Right lobe of liver (tissue), 6 donors: ENCODE measurements at regions not wholly inside any gene's neighbourhood (a gene's known extent, or its start where the extent isn't known, plus 50 kb on each side); places are given as distances from the start of the nearest gene placed in this dataset.

Experiments
- ATAC-seq, 4 donors: fragments of 200-7000 bp; cut with Tn5 transposase; one replicate each; pipeline ENCODE4 v1.9.1; 2020; ENCODE audit warnings: mild to moderate bottlenecking in 4 of 4, moderate library complexity in 4 of 4
- DNase-seq, 3 donors: peaks; one replicate each; pipeline ENCODE4 v3.0.0-alpha.2; 2020
- H3K27ac ChIP-seq, 3 donors: fragments of 200-600 bp; one replicate each; pipeline ENCODE4 v1.8.0; 2022
- H3K27me3 ChIP-seq, 2 donors: fragments of 200-600 bp; one replicate each; pipeline ENCODE4 v1.8.0; 2022
- H3K36me3 ChIP-seq, 4 donors: fragments of 200-600 bp; sonication (generic) in 1 of 4; one replicate each; pipeline versions ENCODE4 v1.5.1 to v1.8.0; 2017 to 2022; ENCODE audit warnings: control low read depth in 1 of 4
- H3K4me1 ChIP-seq, 4 donors: fragments of 200-600 bp; sonication (generic) in 1 of 4; one replicate each; pipeline versions ENCODE4 v1.5.1 to v1.8.0; 2017 to 2022; ENCODE audit warnings: control low read depth in 1 of 4
- H3K4me3 ChIP-seq, 3 donors: fragments of 200-600 bp; one replicate each; pipeline ENCODE4 v1.8.0; 2022
- H3K9me3 ChIP-seq, 4 donors: fragments of 200-600 bp; sonication (generic) in 1 of 4; one replicate each; pipeline versions ENCODE4 v1.5.1 to v1.8.0; 2017 to 2022; ENCODE audit warnings: control low read depth in 1 of 4
- POLR2A ChIP-seq: fragments of 450-650 bp; IDR thresholded peaks from one replicate; pipeline ENCODE4 v1.6.1; 2017; ENCODE audit warnings: antibody characterized with exemption, mild to moderate bottlenecking
- WGBS: methylation state at CpG from one replicate; pipeline ENCODE4 v1.1.6; 2018; ENCODE audit warnings: low coverage, low lambda C conversion rate; ENCODE audit not compliant: insufficient coverage; ENCODE audit errors: missing lambda C conversion rate; 5-methylcytosine and 5-hydroxymethylcytosine counted together
- intact Hi-C, 2 donors: fragments of 100-400 bp; cut with DNase I; formaldehyde crosslinking; loops; one replicate each; pipeline versions ENCODE4 v1.11.2 to v1.14.1; 2022
- TF ChIP-seq, protein P1 (sequence below), 4 donors: fragments of 200-600 bp in 3 of 4; fragments of 450-650 bp in 1 of 4; IDR thresholded peaks; one replicate each; pipeline versions ENCODE4 v1.5.1 to v1.8.0; 2016 to 2022; ENCODE audit warnings: antibody characterized with exemption in 4 of 4, mild to moderate bottlenecking in 2 of 4
- donor health status: DM: no; HTN: yes; CAD: no.
- donor health status: DM: no; HTN: no; CAD: no.
- donor health status: DM: no; HTN: no; CAD: no.
- donor health status: DM: no; HTN: yes; CAD: no.
- donor health status: DM: no; HTN: yes; CAD: no.

DNA sequence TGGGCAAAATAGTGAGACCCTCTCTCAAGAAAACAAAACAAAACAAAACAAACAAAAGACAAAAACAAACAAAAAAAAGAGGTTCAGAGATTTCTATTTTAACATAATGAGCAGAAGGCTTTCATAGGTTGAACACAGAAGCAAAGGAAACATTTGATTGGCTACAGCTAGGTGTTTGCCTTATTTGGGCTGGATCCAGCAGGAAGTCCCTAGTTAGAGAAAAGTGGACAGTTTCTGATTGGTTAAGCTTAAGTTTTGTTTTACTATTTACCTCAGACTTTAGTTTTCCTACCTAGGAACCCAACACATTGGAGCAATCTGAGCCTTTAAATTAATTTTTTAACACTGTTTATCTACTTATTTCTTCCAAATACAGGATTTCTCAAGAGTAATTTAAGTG, 566.5 kb upstream of the PCDH15 start:
- TF ChIP-seq, protein P1, sequence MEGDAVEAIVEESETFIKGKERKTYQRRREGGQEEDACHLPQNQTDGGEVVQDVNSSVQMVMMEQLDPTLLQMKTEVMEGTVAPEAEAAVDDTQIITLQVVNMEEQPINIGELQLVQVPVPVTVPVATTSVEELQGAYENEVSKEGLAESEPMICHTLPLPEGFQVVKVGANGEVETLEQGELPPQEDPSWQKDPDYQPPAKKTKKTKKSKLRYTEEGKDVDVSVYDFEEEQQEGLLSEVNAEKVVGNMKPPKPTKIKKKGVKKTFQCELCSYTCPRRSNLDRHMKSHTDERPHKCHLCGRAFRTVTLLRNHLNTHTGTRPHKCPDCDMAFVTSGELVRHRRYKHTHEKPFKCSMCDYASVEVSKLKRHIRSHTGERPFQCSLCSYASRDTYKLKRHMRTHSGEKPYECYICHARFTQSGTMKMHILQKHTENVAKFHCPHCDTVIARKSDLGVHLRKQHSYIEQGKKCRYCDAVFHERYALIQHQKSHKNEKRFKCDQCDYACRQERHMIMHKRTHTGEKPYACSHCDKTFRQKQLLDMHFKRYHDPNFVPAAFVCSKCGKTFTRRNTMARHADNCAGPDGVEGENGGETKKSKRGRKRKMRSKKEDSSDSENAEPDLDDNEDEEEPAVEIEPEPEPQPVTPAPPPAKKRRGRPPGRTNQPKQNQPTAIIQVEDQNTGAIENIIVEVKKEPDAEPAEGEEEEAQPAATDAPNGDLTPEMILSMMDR (IDR thresholded peaks at IDR 0.05), result no peak
- no peak for TF ChIP-seq POLR2A
- no peak overlapping the region for H3K4me3 ChIP-seq
- H3K36me3 ChIP-seq, result no peaks in the 10 kb centered on the region
- intact Hi-C loops, result no loop called here
- no peak overlapping the region for H3K27ac ChIP-seq
- no peak for DNase-seq
- no peak for ATAC-seq
- no peaks in the 10 kb centered on the region for H3K4me1 ChIP-seq
- no peaks in the 10 kb centered on the region for H3K9me3 ChIP-seq
- H3K27me3 ChIP-seq, result no peaks in the 10 kb centered on the region

DNA sequence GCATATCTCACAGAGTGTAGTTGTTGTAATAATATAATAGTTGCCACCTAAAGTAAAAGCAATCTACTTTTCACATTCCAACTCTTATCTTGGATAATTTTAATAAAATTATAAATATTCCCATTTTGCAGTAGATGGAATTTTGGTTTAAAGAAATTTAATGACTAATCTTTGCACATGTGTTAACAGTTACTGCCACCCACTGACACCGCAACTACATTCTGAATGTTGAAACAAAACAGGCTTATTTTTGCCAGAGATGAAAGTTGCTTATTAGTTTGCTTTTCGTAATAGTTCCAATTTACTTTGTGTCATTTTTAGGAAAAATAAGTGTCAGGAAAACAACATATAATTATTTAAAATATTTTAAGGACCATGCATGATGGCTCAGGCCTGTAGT, 557.5 kb upstream of the PCDH15 start:
- H3K36me3 ChIP-seq, result no peaks in the 10 kb centered on the region
- no peaks in the 10 kb centered on the region for H3K27me3 ChIP-seq
- no peak for TF ChIP-seq POLR2A
- TF ChIP-seq, protein P1 (IDR thresholded peaks at IDR 0.05), result no peak
- no peak overlapping the region for H3K27ac ChIP-seq
- H3K9me3 ChIP-seq, result no peaks in the 10 kb centered on the region
- no peak for DNase-seq
- ATAC-seq, result no peak
- H3K4me1 ChIP-seq, result no peaks in the 10 kb centered on the region
- intact Hi-C loops, result no loop called here
- H3K4me3 ChIP-seq, result no peak overlapping the region
- 68% methylated on average over 2 of the region's 2 CpGs for whole genome bisulfite sequencing

DNA sequence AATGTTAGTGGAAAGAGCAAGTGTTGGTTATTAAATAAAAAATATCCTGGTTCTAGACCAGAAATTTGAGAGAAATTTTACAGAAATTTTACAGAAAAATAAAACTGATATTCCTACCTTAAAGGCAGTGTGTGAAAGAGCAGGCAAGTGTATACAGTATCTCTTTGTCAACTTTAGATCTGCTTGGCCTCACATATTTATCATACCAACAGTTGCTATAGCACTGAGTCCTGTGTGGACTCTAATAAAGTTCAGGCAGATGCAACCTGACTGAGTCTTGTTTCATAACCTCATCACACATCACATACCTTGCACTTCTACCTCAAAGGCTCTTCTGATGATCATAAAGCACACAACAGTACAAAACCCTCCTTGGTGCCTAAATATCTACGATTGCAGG, 552.4 kb upstream of the PCDH15 start:
- 17% methylated on average over 1 of the region's 1 CpG for WGBS

DNA sequence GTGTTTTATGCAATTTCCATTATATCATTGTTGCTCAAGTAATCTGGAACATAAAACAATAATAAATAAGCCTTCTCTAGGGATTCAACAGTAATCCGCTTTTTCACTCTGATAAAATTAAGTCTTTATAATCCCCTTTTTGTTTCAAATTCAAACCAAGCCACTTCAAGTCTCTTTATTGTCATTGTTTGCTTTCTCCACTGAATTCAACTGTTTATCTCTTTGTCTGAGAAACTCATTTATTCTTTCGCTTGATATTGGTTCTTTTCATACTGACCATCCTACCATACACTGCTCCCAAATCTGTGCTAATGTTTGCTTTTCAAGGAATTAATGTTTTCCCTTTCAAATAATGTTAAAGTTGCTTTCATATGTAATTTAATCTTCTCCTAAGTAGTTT, 550.4 kb upstream of the PCDH15 start:
- no peak for ATAC-seq
- H3K27me3 ChIP-seq, result no peaks in the 10 kb centered on the region
- intact Hi-C loops, result no loop called here

More for the DNA sequence above, 552.4 kb upstream of the PCDH15 start:
- Histone ChIP-seq H3K27me3 (no peaks in the 10 kb centered on the region), H3K9me3 (no peaks in the 10 kb centered on the region), H3K36me3 (no peaks in the 10 kb centered on the region), H3K4me1 (no peaks in the 10 kb centered on the region), H3K4me3 (no peak overlapping the region), H3K27ac (no peak overlapping the region)
- no peak for DNase-seq
- no peak for TF ChIP-seq POLR2A
- TF ChIP-seq, protein P1 (IDR thresholded peaks at IDR 0.05), result no peak
- intact Hi-C loops, result no loop called here
- ATAC-seq, result no peak

DNA sequence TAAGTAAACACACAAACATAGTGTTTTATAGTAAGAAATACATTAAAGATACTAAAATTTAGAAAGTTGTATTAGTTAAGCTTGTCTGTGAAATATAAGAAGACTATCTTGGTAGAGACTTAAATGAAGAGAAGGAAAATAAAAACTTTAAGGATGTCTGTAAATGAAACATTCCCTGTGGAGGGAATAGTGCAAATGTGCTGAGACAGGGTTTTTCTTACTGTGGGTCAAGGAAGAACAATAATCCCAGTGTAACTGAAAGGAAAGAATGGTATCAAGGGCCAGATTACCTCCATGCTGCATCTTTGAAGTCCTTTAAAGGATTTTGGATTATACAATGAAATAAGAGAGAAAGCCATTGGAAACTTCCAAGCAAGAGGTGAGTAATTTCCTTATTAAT, 547.5 kb upstream of the PCDH15 start:
- Histone ChIP-seq H3K4me1 (no peaks in the 10 kb centered on the region), H3K36me3 (no peaks in the 10 kb centered on the region), H3K27me3 (no peaks in the 10 kb centered on the region), H3K4me3 (no peak overlapping the region), H3K27ac (no peak overlapping the region), H3K9me3 (no peaks in the 10 kb centered on the region)
- DNase-seq (no peak), ATAC-seq (no peak)
- TF ChIP-seq, protein P1 (IDR thresholded peaks at IDR 0.05), result no peak
- TF ChIP-seq POLR2A, result no peak
- intact Hi-C loops, result no loop called here

More for the DNA sequence above, 550.4 kb upstream of the PCDH15 start:
- no peaks in the 10 kb centered on the region for H3K4me1 ChIP-seq
- 40% methylated on average over 2 of the region's 2 CpGs for WGBS
- TF ChIP-seq POLR2A, result no peak
- TF ChIP-seq, protein P1 (IDR thresholded peaks at IDR 0.05), result no peak
- H3K36me3 ChIP-seq, result no peaks in the 10 kb centered on the region
- H3K27ac ChIP-seq, result no peak overlapping the region
- no peak for DNase-seq
- no peaks in the 10 kb centered on the region for H3K9me3 ChIP-seq
- no peak overlapping the region for H3K4me3 ChIP-seq
